K562 (cell line): ENCODE measurements at regions not wholly inside any gene's neighbourhood (a gene's known extent, or its start where the extent isn't known, plus 50 kb on each side); places are given as distances from the start of the nearest gene placed in this dataset.

Source experiments
- ATAC-seq: fragments of 200-7000 bp; cut with Tn5 transposase; 3 replicates; pipeline ENCODE4 v1.9.1; 2020; ENCODE audit warnings: moderate library complexity
- BruUV-seq: library from RNA; stranded (reverse); fragments of 400-500 nt; replicated peaks from 2 replicates; lab custom pipeline; 2021; lab: Mats Ljungman, UMichigan
- CTCF ChIA-PET: fragments of 300-600 bp; formaldehyde crosslinking; extraction: SDS; loops from one replicate; lab custom pipeline; 2021; ENCODE audit warnings: low intra/inter-chr PET ratio; lab: Yijun Ruan, JAX
- POLR2A ChIA-PET: fragments of 300-600, 350-650 bp; sonication (Branson Sonifier 250); formaldehyde crosslinking; extraction: SDS; loops from one replicate; lab custom pipeline; 2021; ENCODE audit warnings: antibody characterized with exemption, inconsistent platforms; lab: Yijun Ruan, JAX
- DNase-seq, 4 experiments: peaks; one replicate each; pipeline versions ENCODE4 v3.0.0 to v3.0.0-alpha.2; 2011 to 2018; ENCODE audit warnings: low spot score in 3 of 4, mixed read lengths in 3 of 4; ENCODE audit errors: extremely low read depth in 1 of 4
- FAIRE-seq: peaks from 2 replicates; lab custom pipeline; 2011; peaks lifted over from hg19 to GRCh38; lab: Jason Lieb, UNC
- H2AFZ ChIP-seq: 2 replicates; pipeline ENCODE4 v1.6.0; 2011; ENCODE audit warnings: low read depth, low read length, control low read depth, inconsistent platforms
- H3K27ac ChIP-seq: fragments of 200-600 bp; 3 replicates; pipeline ENCODE4 v1.8.0; 2011; ENCODE audit warnings: low read depth, mild to moderate bottlenecking, control low read depth, inconsistent platforms, low read length, moderate library complexity, mixed read lengths; ENCODE audit errors: extremely low read depth
- H3K27me3 ChIP-seq, 2 experiments: fragments of 300-600 bp in 1 of 2; 2 replicates in 1 of 2; 3 replicates in 1 of 2; pipeline versions ENCODE4 v1.6.0 to v1.8.0; 2011; ENCODE audit warnings: inconsistent platforms in 2 of 2, low read length in 2 of 2, mild to moderate bottlenecking in 1 of 2, mixed read lengths in 1 of 2, moderate library complexity in 1 of 2; ENCODE audit not compliant: control insufficient read depth in 2 of 2, insufficient read depth in 2 of 2
- H3K36me3 ChIP-seq: fragments of 300-600 bp; 3 replicates; pipeline ENCODE4 v1.8.0; 2011; ENCODE audit warnings: mild to moderate bottlenecking, low read length, inconsistent platforms; ENCODE audit not compliant: control insufficient read depth, insufficient read depth
- H3K4me1 ChIP-seq, 2 experiments: fragments of 200-600 bp in 1 of 2; replicated peaks in 1 of 2; 2 replicates in 1 of 2; 3 replicates in 1 of 2; pipeline versions ENCODE4 v1.5.1 to v1.8.0; 2011; ENCODE audit warnings: inconsistent platforms in 2 of 2, low read length in 2 of 2, mild to moderate bottlenecking in 1 of 2, mixed read lengths in 1 of 2, moderate library complexity in 1 of 2; ENCODE audit not compliant: control insufficient read depth in 2 of 2, insufficient read depth in 2 of 2
- H3K4me2 ChIP-seq: 2 replicates; pipeline ENCODE4 v1.6.1; 2011; ENCODE audit warnings: low read length, control low read depth, inconsistent platforms, mixed read lengths; ENCODE audit not compliant: insufficient read depth
- H3K4me3 ChIP-seq: fragments of 200-600 bp; sonication (generic), shearing (Covaris generic); 2 replicates; pipeline ENCODE4 v1.5.1; 2016; ENCODE audit warnings: control low read depth, inconsistent platforms
- H3K79me2 ChIP-seq: fragments of 200-600 bp; 3 replicates; pipeline ENCODE4 v1.8.0; 2011; ENCODE audit warnings: low read length, inconsistent platforms; ENCODE audit not compliant: control insufficient read depth, insufficient read depth
- H3K9ac ChIP-seq, 2 experiments: 2 replicates each; pipeline versions ENCODE4 v1.6.0 to v1.6.1; 2011; ENCODE audit warnings: low read depth in 2 of 2, low read length in 2 of 2, control low read depth in 1 of 2, inconsistent platforms in 1 of 2, mild to moderate bottlenecking in 1 of 2, mixed read lengths in 1 of 2; ENCODE audit not compliant: insufficient read depth in 1 of 2
- H3K9me1 ChIP-seq: one replicate; pipeline ENCODE4 v1.6.0; 2011; ENCODE audit warnings: inconsistent platforms, mild to moderate bottlenecking, low read length, moderate library complexity; ENCODE audit not compliant: control insufficient read depth, insufficient read depth
- H3K9me3 ChIP-seq: replicated peaks from 2 replicates; pipeline ENCODE4 v1.5.1; 2011; ENCODE audit warnings: low read depth, low read length, inconsistent platforms; ENCODE audit not compliant: control insufficient read depth, insufficient read depth
- H4K20me1 ChIP-seq: replicated peaks from 2 replicates; pipeline ENCODE4 v1.6.1; 2011; ENCODE audit warnings: low read length, inconsistent platforms, mixed read lengths; ENCODE audit not compliant: control insufficient read depth, insufficient read depth
- CAMTA2 ChIP-seq: fragments of 250-450 bp; sonication (Bioruptor Pico); conservative IDR thresholded peaks from 2 replicates; pipeline ENCODE4 v1.5.1; 2022
- CBFB ChIP-seq: sonication (generic); formaldehyde crosslinking; IDR thresholded peaks from 2 replicates; pipeline ENCODE4 v1.4.0; 2020; ENCODE audit warnings: mild to moderate bottlenecking, missing genetic modification reagents
- CLOCK ChIP-seq: fragments of 250-450 bp; sonication (Bioruptor Pico); IDR thresholded peaks from 2 replicates; pipeline ENCODE4 v1.4.0; 2020; ENCODE audit warnings: mild to moderate bottlenecking, moderate library complexity, borderline replicate concordance
- ETS1 ChIP-seq: conservative IDR thresholded peaks from 2 replicates; pipeline ENCODE4 v1.6.1; 2011; ENCODE audit warnings: low read depth, mild to moderate bottlenecking, low read length; ENCODE audit not compliant: control insufficient read depth
- KLF6 ChIP-seq: fragments of 250-450 bp; sonication (Bioruptor Pico); IDR thresholded peaks from 2 replicates; pipeline ENCODE4 v1.4.0; 2020; ENCODE audit warnings: mild to moderate bottlenecking, moderate library complexity, borderline replicate concordance
- PRMT5 ChIP-seq: sonication (generic); formaldehyde crosslinking; IDR thresholded peaks from 2 replicates; pipeline ENCODE4 v1.5.0; 2020; ENCODE audit warnings: missing genetic modification reagents
- ZBTB33 ChIP-seq: sonication (generic); formaldehyde crosslinking; IDR thresholded peaks from 2 replicates; pipeline ENCODE4 v1.8.1; 2023; ENCODE audit warnings: mild to moderate bottlenecking, missing genetic modification reagents
- ZNF232 ChIP-seq: sonication (generic); formaldehyde crosslinking; IDR thresholded peaks from 2 replicates; pipeline ENCODE4 v1.8.0; 2022; ENCODE audit warnings: mild to moderate bottlenecking, missing genetic modification reagents
- ZNF398 ChIP-seq: fragments of 250-450 bp; sonication (Bioruptor Pico); IDR thresholded peaks from 2 replicates; pipeline ENCODE4 v1.8.0; 2021; ENCODE audit warnings: moderate library complexity, mild to moderate bottlenecking, inconsistent platforms
- WGBS: fragments of 100-300 bp; shearing (Covaris generic); methylation state at CpG from one replicate; pipeline ENCODE4 v1.1.6; 2016; ENCODE audit warnings: low coverage, mixed read lengths; ENCODE audit not compliant: insufficient coverage; ENCODE audit errors: missing lambda C conversion rate; 5-methylcytosine and 5-hydroxymethylcytosine counted together
- in situ Hi-C: fragments of 300-500 bp; cut with MboI; formaldehyde crosslinking; loops from 4 replicates; pipeline ENCODE4 v1.15.0; 2018; ENCODE audit warnings: inconsistent platforms, mixed read lengths
- intact Hi-C: fragments of 100-400 bp; cut with micrococcal nuclease; formaldehyde crosslinking; loops from 2 replicates; pipeline ENCODE4 v1.14.2; 2022

- 0% methylated on average over 1 of the region's 1 CpG for WGBS
- intact Hi-C loops (no loop called here), in situ Hi-C loops (no loop called here)
- no peak overlapping the region for H3K27ac ChIP-seq
- no peaks in the 10 kb centered on the region for H3K27me3 ChIP-seq
- ATAC-seq (no peak), FAIRE-seq (no peak), DNase-seq (no peak)
- no peaks in the 10 kb centered on the region for H3K9me3 ChIP-seq
- no peak overlapping the region for H2AFZ ChIP-seq
- H3K9me1 ChIP-seq: no peaks in the 10 kb centered on the region
- no peak overlapping the region for H3K9ac ChIP-seq
- H3K4me1 ChIP-seq: no peaks in the 10 kb centered on the region
- CTCF ChIA-PET: no interaction called here
- POLR2A ChIA-PET: no interaction called here
- H4K20me1 ChIP-seq: no peaks in the 10 kb centered on the region
- no peak overlapping the region for H3K4me2 ChIP-seq
- no peaks in the 10 kb centered on the region for H3K79me2 ChIP-seq
- no TSS peak for BruUV-seq
- no peaks in the 10 kb centered on the region for H3K36me3 ChIP-seq
- H3K4me3 ChIP-seq: no peak overlapping the region
- TF ChIP-seq KLF6 (no peak), CLOCK (CRISPR knock-in tag) (no peak), ZNF398 (CRISPR knock-in tag) (no peak), ZBTB33 (CRISPR knock-in tag) (no peak), PRMT5 (CRISPR knock-in tag) (no peak), ETS1 (no peak), CAMTA2 (CRISPR knock-in tag) (no peak), CBFB (CRISPR knock-in tag) (no peak), ZNF232 (CRISPR knock-in tag) (no peak)
Measured at GRCh38 chr12:47478426-47478825, 227.4 kb downstream of the RPAP3 start.
